Keratinocyte (primary cell): ENCODE measurements at regions not wholly inside any gene's neighbourhood (a gene's known extent, or its start where the extent isn't known, plus 50 kb on each side); places are given as distances from the start of the nearest gene placed in this dataset.

Experiments used
- DNase-seq: peaks from one replicate; pipeline ENCODE4 v3.0.0-alpha.2; 2011; ENCODE audit warnings: low read depth, missing footprints, low spot score
- FAIRE-seq: peaks from 2 replicates; lab custom pipeline; 2011; peaks lifted over from hg19 to GRCh38; lab: Jason Lieb, UNC
- H2AFZ ChIP-seq: 2 replicates; pipeline ENCODE4 v1.6.0; 2012; ENCODE audit warnings: low read length, control low read depth, inconsistent platforms; ENCODE audit not compliant: control insufficient read depth
- H3K27ac ChIP-seq: 2 replicates; pipeline ENCODE4 v1.5.1; 2011; ENCODE audit warnings: low read length; ENCODE audit not compliant: control insufficient read depth, insufficient read depth
- H3K27me3 ChIP-seq: 3 replicates; pipeline ENCODE4 v1.6.0; 2011; ENCODE audit warnings: low read length; ENCODE audit not compliant: control insufficient read depth, insufficient read depth; ENCODE audit errors: extremely low read depth
- H3K36me3 ChIP-seq, 2 experiments: 2 replicates in 1 of 2; 3 replicates in 1 of 2; pipeline ENCODE4 v1.5.1; 2011; ENCODE audit warnings: low read length in 2 of 2, mild to moderate bottlenecking in 1 of 2; ENCODE audit not compliant: control insufficient read depth in 2 of 2, insufficient read depth in 2 of 2; ENCODE audit errors: extremely low read depth in 1 of 2
- H3K4me1 ChIP-seq: 3 replicates; pipeline ENCODE4 v1.5.1; 2011; ENCODE audit warnings: low read length; ENCODE audit not compliant: control insufficient read depth, insufficient read depth; ENCODE audit errors: extremely low read depth
- H3K4me2 ChIP-seq: 3 replicates; pipeline ENCODE4 v1.6.0; 2011; ENCODE audit warnings: low read depth, low read length; ENCODE audit not compliant: control insufficient read depth, insufficient read depth; ENCODE audit errors: extremely low read depth
- H3K4me3 ChIP-seq, 3 experiments: fragments of 200-600 bp in 1 of 3; sonication (generic) in 1 of 3; 2 replicates in 2 of 3; 3 replicates in 1 of 3; pipeline ENCODE4 v1.5.1; 2011 to 2016; ENCODE audit warnings: low read length in 3 of 3, mild to moderate bottlenecking in 3 of 3, control low read depth in 2 of 3, inconsistent platforms in 1 of 3, low read depth in 1 of 3, mixed read lengths in 1 of 3, mixed run types in 1 of 3, moderate library complexity in 1 of 3; ENCODE audit not compliant: control insufficient read depth in 2 of 3, insufficient read depth in 2 of 3; ENCODE audit errors: extremely low read depth in 1 of 3
- H3K79me2 ChIP-seq: 2 replicates; pipeline ENCODE4 v1.6.0; 2012; ENCODE audit warnings: low read length; ENCODE audit not compliant: control insufficient read depth, insufficient read depth
- H3K9ac ChIP-seq: 3 replicates; pipeline ENCODE4 v1.6.0; 2011; ENCODE audit warnings: low read length; ENCODE audit not compliant: control insufficient read depth, insufficient read depth; ENCODE audit errors: extremely low read depth
- H3K9me1 ChIP-seq: 3 replicates; pipeline ENCODE4 v1.6.0; 2011; ENCODE audit warnings: low read length; ENCODE audit not compliant: control insufficient read depth, insufficient read depth; ENCODE audit errors: extremely low read depth
- H3K9me3 ChIP-seq: 2 replicates; pipeline ENCODE4 v1.5.1; 2012; ENCODE audit warnings: low read depth, low read length; ENCODE audit not compliant: control insufficient read depth
- H4K20me1 ChIP-seq: 3 replicates; pipeline ENCODE4 v1.6.0; 2011; ENCODE audit warnings: low read length; ENCODE audit not compliant: control insufficient read depth, insufficient read depth; ENCODE audit errors: extremely low read depth
- EZH2 ChIP-seq: IDR thresholded peaks from one replicate; pipeline ENCODE4 v1.6.1; 2012; ENCODE audit warnings: inconsistent platforms, mild to moderate bottlenecking, low read length, moderate library complexity
- dilution Hi-C: fragments of 300-500 bp; cut with MboI; formaldehyde crosslinking; loops from one replicate; pipeline ENCODE4 v1.7.0; 2020; ENCODE audit warnings: low sequenced_read_pairs; ENCODE audit not compliant: extremely low pct_ligation_motif_present
- TF ChIP-seq, protein P1 (sequence below), 3 experiments: IDR thresholded peaks in 1 of 3; conservative IDR thresholded peaks in 1 of 3; optimal IDR thresholded peaks in 1 of 3; 2 replicates in 2 of 3; 3 replicates in 1 of 3; pipeline versions ENCODE3 to v1.5.1; 2011; ENCODE audit warnings: low read length in 3 of 3, mild to moderate bottlenecking in 3 of 3, moderate library complexity in 2 of 3, control low read depth in 1 of 3, inconsistent platforms in 1 of 3; ENCODE audit not compliant: insufficient read depth in 2 of 3; ENCODE audit errors: extremely low read depth in 1 of 3

GRCh38 chr2:5352286-5352685 lies 339.9 kb upstream of the SOX11 start:
- DNase-seq (no peak), FAIRE-seq (no peak)
- peaks cover 7% of the 10 kb centered on the region for H3K9me3 ChIP-seq
- dilution Hi-C loops = no loop called here
- H3K27ac ChIP-seq = no peak overlapping the region
- no peak overlapping the region for H3K4me3 ChIP-seq
- no peaks in the 10 kb centered on the region for H4K20me1 ChIP-seq
- no peaks in the 10 kb centered on the region for H3K4me1 ChIP-seq
- H3K36me3 ChIP-seq = no peaks in the 10 kb centered on the region
- no peak overlapping the region for H2AFZ ChIP-seq
- H3K79me2 ChIP-seq = no peaks in the 10 kb centered on the region
- H3K4me2 ChIP-seq = no peak overlapping the region
- TF ChIP-seq, protein P1, sequence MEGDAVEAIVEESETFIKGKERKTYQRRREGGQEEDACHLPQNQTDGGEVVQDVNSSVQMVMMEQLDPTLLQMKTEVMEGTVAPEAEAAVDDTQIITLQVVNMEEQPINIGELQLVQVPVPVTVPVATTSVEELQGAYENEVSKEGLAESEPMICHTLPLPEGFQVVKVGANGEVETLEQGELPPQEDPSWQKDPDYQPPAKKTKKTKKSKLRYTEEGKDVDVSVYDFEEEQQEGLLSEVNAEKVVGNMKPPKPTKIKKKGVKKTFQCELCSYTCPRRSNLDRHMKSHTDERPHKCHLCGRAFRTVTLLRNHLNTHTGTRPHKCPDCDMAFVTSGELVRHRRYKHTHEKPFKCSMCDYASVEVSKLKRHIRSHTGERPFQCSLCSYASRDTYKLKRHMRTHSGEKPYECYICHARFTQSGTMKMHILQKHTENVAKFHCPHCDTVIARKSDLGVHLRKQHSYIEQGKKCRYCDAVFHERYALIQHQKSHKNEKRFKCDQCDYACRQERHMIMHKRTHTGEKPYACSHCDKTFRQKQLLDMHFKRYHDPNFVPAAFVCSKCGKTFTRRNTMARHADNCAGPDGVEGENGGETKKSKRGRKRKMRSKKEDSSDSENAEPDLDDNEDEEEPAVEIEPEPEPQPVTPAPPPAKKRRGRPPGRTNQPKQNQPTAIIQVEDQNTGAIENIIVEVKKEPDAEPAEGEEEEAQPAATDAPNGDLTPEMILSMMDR (optimal IDR thresholded peaks at IDR 0.05 in 1 of 3, IDR thresholded peaks at IDR 0.05 in 1 of 3, conservative IDR thresholded peaks at IDR 0.05 in 1 of 3; ENCODE audit: extremely low read depth in 1 of 3, insufficient read depth in 2 of 3, low read length in 3 of 3) = no peak
- no peak for TF ChIP-seq EZH2
- no peaks in the 10 kb centered on the region for H3K27me3 ChIP-seq
- no peaks in the 10 kb centered on the region for H3K9me1 ChIP-seq
- H3K9ac ChIP-seq = no peak overlapping the region

DNA sequence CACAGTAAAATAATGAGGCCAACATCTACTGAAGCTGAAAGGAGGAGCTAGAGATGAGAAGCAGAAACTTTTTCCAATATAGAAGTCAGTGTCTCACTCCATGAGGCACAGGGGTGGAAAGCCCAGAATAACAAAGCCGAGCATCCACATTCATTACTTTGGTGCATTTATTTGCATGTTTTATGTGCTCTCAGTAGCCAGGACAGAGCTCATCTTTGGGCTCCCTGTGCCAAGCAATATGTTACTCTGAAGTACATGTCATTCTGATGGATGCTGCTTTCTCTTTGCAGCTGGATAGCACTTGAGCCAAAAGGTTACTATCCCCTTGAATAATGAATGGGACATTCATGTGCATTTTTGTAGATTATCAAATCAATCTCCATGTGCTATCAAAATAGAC lies 338.6 kb upstream of the SOX11 start:
- Histone ChIP-seq H3K4me2 (no peak overlapping the region), H3K9me1 (no peaks in the 10 kb centered on the region), H4K20me1 (no peaks in the 10 kb centered on the region), H3K4me1 (no peaks in the 10 kb centered on the region), H3K79me2 (no peaks in the 10 kb centered on the region), H3K4me3 (no peak overlapping the region), H3K9ac (no peak overlapping the region), H3K27ac (no peak overlapping the region), H2AFZ (no peak overlapping the region), H3K9me3 (peaks cover 4% of the 10 kb centered on the region), H3K36me3 (no peaks in the 10 kb centered on the region), H3K27me3 (no peaks in the 10 kb centered on the region)
- FAIRE-seq (no peak), DNase-seq (no peak)
- dilution Hi-C loops = no loop called here
- TF ChIP-seq, protein P1 (optimal IDR thresholded peaks at IDR 0.05 in 1 of 3, IDR thresholded peaks at IDR 0.05 in 1 of 3, conservative IDR thresholded peaks at IDR 0.05 in 1 of 3; ENCODE audit: extremely low read depth in 1 of 3, insufficient read depth in 2 of 3, low read length in 3 of 3) = no peak
- TF ChIP-seq EZH2 = no peak
